ENCODE measurements at regions not wholly inside any gene's neighbourhood (a gene's known extent, or its start where the extent isn't known, plus 50 kb on each side); places are given as distances from the start of the nearest gene placed in this dataset.

DNA sequence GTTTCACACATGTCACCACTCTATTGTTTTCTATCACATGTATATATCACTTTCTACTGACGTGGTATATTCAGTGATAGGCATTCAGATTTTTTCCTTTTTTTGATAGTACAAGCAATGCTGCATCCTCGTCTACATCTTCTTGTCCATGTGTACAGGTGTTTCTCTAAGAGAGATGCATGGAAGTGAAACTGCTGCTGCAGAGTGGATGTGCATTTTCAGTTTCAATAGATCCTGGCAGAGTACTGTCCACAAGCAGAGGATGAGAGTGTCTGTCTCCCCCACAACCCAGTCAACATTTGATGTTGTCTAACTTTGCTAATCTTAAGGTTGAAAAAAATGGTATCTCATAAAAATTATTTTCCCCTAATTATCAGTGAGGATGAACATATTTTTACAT is 194.0 kb upstream of the CASK start:
- TF ChIP-seq, protein P1, sequence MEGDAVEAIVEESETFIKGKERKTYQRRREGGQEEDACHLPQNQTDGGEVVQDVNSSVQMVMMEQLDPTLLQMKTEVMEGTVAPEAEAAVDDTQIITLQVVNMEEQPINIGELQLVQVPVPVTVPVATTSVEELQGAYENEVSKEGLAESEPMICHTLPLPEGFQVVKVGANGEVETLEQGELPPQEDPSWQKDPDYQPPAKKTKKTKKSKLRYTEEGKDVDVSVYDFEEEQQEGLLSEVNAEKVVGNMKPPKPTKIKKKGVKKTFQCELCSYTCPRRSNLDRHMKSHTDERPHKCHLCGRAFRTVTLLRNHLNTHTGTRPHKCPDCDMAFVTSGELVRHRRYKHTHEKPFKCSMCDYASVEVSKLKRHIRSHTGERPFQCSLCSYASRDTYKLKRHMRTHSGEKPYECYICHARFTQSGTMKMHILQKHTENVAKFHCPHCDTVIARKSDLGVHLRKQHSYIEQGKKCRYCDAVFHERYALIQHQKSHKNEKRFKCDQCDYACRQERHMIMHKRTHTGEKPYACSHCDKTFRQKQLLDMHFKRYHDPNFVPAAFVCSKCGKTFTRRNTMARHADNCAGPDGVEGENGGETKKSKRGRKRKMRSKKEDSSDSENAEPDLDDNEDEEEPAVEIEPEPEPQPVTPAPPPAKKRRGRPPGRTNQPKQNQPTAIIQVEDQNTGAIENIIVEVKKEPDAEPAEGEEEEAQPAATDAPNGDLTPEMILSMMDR (IDR thresholded peaks at IDR 0.05): no peak
- no peak for TF ChIP-seq EZH2 (IDR thresholded peaks at IDR 0.05; ENCODE audit: borderline replicate concordance, insufficient read depth, low read depth, low read length, poor library complexity, severe bottlenecking)
